ENCODE measurements at regions not wholly inside any gene's neighbourhood (a gene's known extent, or its start where the extent isn't known, plus 50 kb on each side); places are given as distances from the start of the nearest gene placed in this dataset.

DNA sequence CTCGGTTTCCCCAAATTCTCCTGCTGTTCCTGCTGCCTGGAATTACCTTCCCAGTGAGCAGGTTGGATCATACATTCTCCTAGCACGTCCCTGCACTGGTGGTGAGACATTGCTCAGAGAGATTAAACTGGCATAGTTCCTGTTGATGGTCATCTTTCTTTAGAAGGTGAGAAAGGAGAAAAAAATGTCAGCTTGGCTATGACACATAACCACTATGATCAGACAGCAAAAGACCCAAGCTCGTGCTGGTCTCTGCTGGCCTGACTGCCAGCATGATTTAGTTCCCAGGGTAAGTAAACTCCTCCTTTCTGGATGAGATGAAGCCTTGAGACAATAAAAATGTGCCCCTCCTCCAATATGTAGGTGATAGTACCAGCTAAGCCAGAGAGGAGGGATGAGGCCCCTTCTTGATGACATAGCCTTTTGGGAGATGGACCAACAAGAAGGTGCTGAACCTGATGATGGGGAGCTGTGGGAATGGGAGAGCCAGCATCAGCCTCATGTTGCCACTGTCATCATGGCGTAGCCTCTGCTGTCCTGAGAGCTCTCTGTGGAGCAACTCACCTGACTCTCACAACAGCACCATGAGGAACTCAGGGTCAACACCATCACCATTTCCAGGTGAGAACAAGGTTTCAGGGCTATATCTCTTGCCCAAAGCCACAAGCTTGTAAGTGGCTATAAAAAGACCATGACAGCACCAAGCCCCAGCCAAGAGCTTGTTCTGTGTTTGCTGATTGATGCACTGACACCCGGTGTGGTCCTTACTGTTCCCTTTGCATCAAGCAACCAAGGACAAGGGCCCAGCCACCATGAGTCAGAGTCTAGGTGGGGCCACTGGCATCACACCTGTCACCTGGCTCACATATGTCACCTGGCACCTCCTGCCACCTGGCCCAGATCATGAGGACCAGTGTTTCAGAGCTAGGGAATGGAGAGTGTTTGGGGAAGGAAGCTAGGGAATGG, 200.0 kb downstream of the MATN1 start:
- TF ChIP-seq POLR2AphosphoS5 (IDR thresholded peaks at IDR 0.05; ENCODE audit: low read depth, low read length) (no peak), TAF1 (IDR thresholded peaks at IDR 0.05; ENCODE audit: borderline replicate concordance, insufficient read depth, low read length) (no peak)

Measured in PFSK-1 (cell line).